GM12878 (cell line): ENCODE measurements at regions not wholly inside any gene's neighbourhood (a gene's known extent, or its start where the extent isn't known, plus 50 kb on each side); places are given as distances from the start of the nearest gene placed in this dataset.

Experiments used
- ATAC-seq: fragments of 200-7000 bp; cut with Tn5 transposase; 3 replicates; pipeline ENCODE4 v1.9.1; 2020; ENCODE audit warnings: mild to moderate bottlenecking, moderate library complexity
- BruUV-seq: library from RNA; stranded (reverse); fragments of 400-500 nt; replicated peaks from 2 replicates; lab custom pipeline; 2021; lab: Mats Ljungman, UMichigan
- CTCF ChIA-PET: fragments of 300-600 bp; sonication (Branson Sonifier 250); formaldehyde crosslinking; extraction: SDS; loops from one replicate; lab custom pipeline; 2021; ENCODE audit warnings: inconsistent platforms; lab: Yijun Ruan, JAX
- POLR2A ChIA-PET: fragments of 350-600 bp; formaldehyde crosslinking; extraction: SDS; loops from one replicate; lab custom pipeline; 2021; ENCODE audit warnings: inconsistent platforms; lab: Charles Lee
- RAD21 ChIA-PET: fragments of 300-600 bp; sonication (Branson Sonifier 250); formaldehyde crosslinking; loops from one replicate; lab custom pipeline; 2023; ENCODE audit warnings: antibody characterized with exemption; ENCODE audit not compliant: unreplicated experiment; lab: Charles Lee
- SMC1A ChIA-PET: fragments of 300-600 bp; sonication (Branson Sonifier 250); formaldehyde crosslinking; loops from one replicate; lab custom pipeline; 2023; ENCODE audit not compliant: unreplicated experiment, uncharacterized antibody; lab: Charles Lee
- DNase-seq: peaks from one replicate; pipeline ENCODE4 v3.0.0-alpha.2; 2011; ENCODE audit warnings: low read depth, low spot score
- FAIRE-seq: peaks from 3 replicates; lab custom pipeline; 2011; peaks lifted over from hg19 to GRCh38; lab: Jason Lieb, UNC
- H2AFZ ChIP-seq: 2 replicates; pipeline ENCODE4 v1.6.0; 2011; ENCODE audit warnings: low read depth, low read length, control low read depth; ENCODE audit not compliant: control insufficient read depth
- H3K27ac ChIP-seq: 2 replicates; pipeline ENCODE4 v1.5.1; 2011; ENCODE audit warnings: control low read depth; ENCODE audit not compliant: control insufficient read depth, insufficient read depth
- H3K27me3 ChIP-seq, 2 experiments: replicated peaks in 1 of 2; 2 replicates each; pipeline versions ENCODE4 v1.6.0 to v1.6.1; 2011; ENCODE audit warnings: low read length in 1 of 2; ENCODE audit not compliant: control insufficient read depth in 2 of 2, insufficient read depth in 2 of 2
- H3K36me3 ChIP-seq, 2 experiments: 2 replicates each; pipeline ENCODE4 v1.5.1; 2011; ENCODE audit warnings: low read length in 1 of 2; ENCODE audit not compliant: control insufficient read depth in 2 of 2, insufficient read depth in 2 of 2
- H3K4me1 ChIP-seq: 2 replicates; pipeline ENCODE4 v1.6.1; 2011; ENCODE audit warnings: mild to moderate bottlenecking, low read length, moderate library complexity, mixed read lengths; ENCODE audit not compliant: control insufficient read depth, insufficient read depth
- H3K4me2 ChIP-seq: 2 replicates; pipeline ENCODE4 v1.6.0; 2011; ENCODE audit warnings: control low read depth; ENCODE audit not compliant: control insufficient read depth, insufficient read depth
- H3K4me3 ChIP-seq: fragments of 200-600 bp; sonication (generic); 2 replicates; pipeline ENCODE4 v1.5.1; 2016
- H3K79me2 ChIP-seq: 2 replicates; pipeline ENCODE4 v1.6.0; 2011; ENCODE audit warnings: low read length; ENCODE audit not compliant: control insufficient read depth, insufficient read depth
- H3K9ac ChIP-seq: 2 replicates; pipeline ENCODE4 v1.8.0; 2011; ENCODE audit warnings: low read length, control low read depth, mixed read lengths; ENCODE audit not compliant: control insufficient read depth, insufficient read depth
- H3K9me3 ChIP-seq: replicated peaks from 3 replicates; pipeline ENCODE4 v1.5.1; 2011; ENCODE audit warnings: mild to moderate bottlenecking, low read length; ENCODE audit not compliant: control insufficient read depth, insufficient read depth
- H4K20me1 ChIP-seq: 2 replicates; pipeline ENCODE4 v1.6.0; 2011; ENCODE audit not compliant: control insufficient read depth, insufficient read depth
- ESRRA ChIP-seq: IDR thresholded peaks from 2 replicates; pipeline ENCODE4 v1.6.1; 2012; ENCODE audit warnings: mild to moderate bottlenecking, low read length, improper control_type of control experiment
- HDGF ChIP-seq: fragments of 450-650 bp; IDR thresholded peaks from 2 replicates; pipeline ENCODE4 v1.6.1; 2016; ENCODE audit warnings: antibody characterized with exemption
- MAX ChIP-seq: IDR thresholded peaks from 2 replicates; pipeline ENCODE4 v1.6.1; 2012; ENCODE audit warnings: low read depth, low read length, improper control_type of control experiment
- MYC ChIP-seq: IDR thresholded peaks from 2 replicates; pipeline ENCODE4 v1.6.1; 2011; ENCODE audit warnings: mild to moderate bottlenecking, low read length, moderate library complexity, inconsistent platforms; ENCODE audit not compliant: insufficient read depth, insufficient replicate concordance, insufficient read length, severe bottlenecking
- NBN ChIP-seq: fragments of 450-650 bp; IDR thresholded peaks from 2 replicates; pipeline ENCODE4 v1.6.1; 2016
- NFYB ChIP-seq: IDR thresholded peaks from 2 replicates; pipeline ENCODE4 v1.6.1; 2011; ENCODE audit warnings: low read depth, mild to moderate bottlenecking, low read length, improper control_type of control experiment, moderate library complexity; ENCODE audit not compliant: insufficient read depth
- POLR2A ChIP-seq: IDR thresholded peaks from 2 replicates; pipeline ENCODE4 v1.6.1; 2011; ENCODE audit warnings: low read depth, mild to moderate bottlenecking, low read length
- POU2F2 ChIP-seq: IDR thresholded peaks from 3 replicates; pipeline ENCODE4 v1.6.1; 2011; ENCODE audit warnings: low read depth, mild to moderate bottlenecking, low read length, borderline replicate concordance
- RAD21 ChIP-seq: IDR thresholded peaks from 2 replicates; pipeline ENCODE4 v1.6.1; 2011; ENCODE audit warnings: mild to moderate bottlenecking, low read depth, low read length, moderate library complexity; ENCODE audit not compliant: insufficient read depth
- WGBS: methylation state at CpG from one replicate; pipeline ENCODE4 v1.1.6; 2016; ENCODE audit warnings: low lambda C conversion rate; ENCODE audit not compliant: insufficient replicate concordance, insufficient coverage; ENCODE audit errors: missing lambda C conversion rate; 5-methylcytosine and 5-hydroxymethylcytosine counted together
- in situ Hi-C: fragments of 300-500 bp; cut with MboI; formaldehyde crosslinking; loops from 9 replicates; pipeline ENCODE4 v1.14.3; 2018; ENCODE audit warnings: mixed read lengths
- intact Hi-C: fragments of 100-400 bp; cut with micrococcal nuclease; formaldehyde crosslinking; loops from one replicate; pipeline ENCODE4 v1.14.2; 2022; ENCODE audit not compliant: unreplicated experiment
- TF ChIP-seq, protein P1 (sequence below): IDR thresholded peaks from 2 replicates; pipeline ENCODE4 v1.6.1; 2011; ENCODE audit warnings: borderline replicate concordance, low read depth, mild to moderate bottlenecking, moderate library complexity, mixed read lengths, low read length; ENCODE audit not compliant: insufficient read depth; ENCODE audit errors: extremely low read length
- TF ChIP-seq, protein P2 (sequence below): fragments of 450-650 bp; IDR thresholded peaks from 2 replicates; pipeline ENCODE4 v1.6.1; 2017; ENCODE audit warnings: low read depth, mild to moderate bottlenecking, moderate library complexity

DNA sequence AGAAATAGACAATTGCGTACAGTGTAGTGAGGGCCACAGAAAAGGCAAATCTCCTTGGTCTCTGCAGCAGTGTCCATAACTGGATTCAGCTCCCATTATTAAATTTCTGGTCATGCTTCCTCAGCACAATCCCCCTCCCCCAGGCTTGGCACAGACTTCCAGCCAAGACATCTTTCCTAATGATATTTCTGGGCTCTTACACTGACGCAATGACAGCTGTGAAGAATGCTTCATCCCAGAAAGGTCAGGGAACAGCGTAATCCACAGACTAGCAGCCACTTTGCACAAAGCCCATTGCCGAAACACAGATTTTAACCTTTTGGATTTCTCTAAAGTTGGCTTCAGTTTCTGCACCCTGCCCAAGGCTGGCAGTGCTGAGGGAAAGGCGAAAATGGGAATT is 597.6 kb upstream of the CPEB2 start:
- RAD21 ChIA-PET = no interaction called here
- Histone ChIP-seq H3K4me3 (no peak overlapping the region), H3K4me2 (no peak overlapping the region), H3K4me1 (no peaks in the 10 kb centered on the region), H3K27me3 (no peaks in the 10 kb centered on the region), H3K79me2 (no peaks in the 10 kb centered on the region), H3K27ac (no peak overlapping the region)
- FAIRE-seq = no peak
- CTCF ChIA-PET = no interaction called here
- in situ Hi-C loops = no loop called here
- no peak for ATAC-seq
- SMC1A ChIA-PET = no interaction called here
- TF ChIP-seq NFYB (no peak), POU2F2 (no peak), NBN (no peak), MAX (no peak), MYC (no peak), POLR2A (no peak), ESRRA (no peak), HDGF (no peak), RAD21 (no peak)
- TF ChIP-seq, protein P1, sequence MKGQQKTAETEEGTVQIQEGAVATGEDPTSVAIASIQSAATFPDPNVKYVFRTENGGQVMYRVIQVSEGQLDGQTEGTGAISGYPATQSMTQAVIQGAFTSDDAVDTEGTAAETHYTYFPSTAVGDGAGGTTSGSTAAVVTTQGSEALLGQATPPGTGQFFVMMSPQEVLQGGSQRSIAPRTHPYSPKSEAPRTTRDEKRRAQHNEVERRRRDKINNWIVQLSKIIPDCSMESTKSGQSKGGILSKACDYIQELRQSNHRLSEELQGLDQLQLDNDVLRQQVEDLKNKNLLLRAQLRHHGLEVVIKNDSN = no peak
- TF ChIP-seq, protein P2, sequence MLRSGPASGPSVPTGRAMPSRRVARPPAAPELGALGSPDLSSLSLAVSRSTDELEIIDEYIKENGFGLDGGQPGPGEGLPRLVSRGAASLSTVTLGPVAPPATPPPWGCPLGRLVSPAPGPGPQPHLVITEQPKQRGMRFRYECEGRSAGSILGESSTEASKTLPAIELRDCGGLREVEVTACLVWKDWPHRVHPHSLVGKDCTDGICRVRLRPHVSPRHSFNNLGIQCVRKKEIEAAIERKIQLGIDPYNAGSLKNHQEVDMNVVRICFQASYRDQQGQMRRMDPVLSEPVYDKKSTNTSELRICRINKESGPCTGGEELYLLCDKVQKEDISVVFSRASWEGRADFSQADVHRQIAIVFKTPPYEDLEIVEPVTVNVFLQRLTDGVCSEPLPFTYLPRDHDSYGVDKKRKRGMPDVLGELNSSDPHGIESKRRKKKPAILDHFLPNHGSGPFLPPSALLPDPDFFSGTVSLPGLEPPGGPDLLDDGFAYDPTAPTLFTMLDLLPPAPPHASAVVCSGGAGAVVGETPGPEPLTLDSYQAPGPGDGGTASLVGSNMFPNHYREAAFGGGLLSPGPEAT = no peak
- TF ChIP-seq, all 136 proteins: peak for 0
- H4K20me1 ChIP-seq = no peaks in the 10 kb centered on the region
- no peak for DNase-seq
- H2AFZ ChIP-seq = no peak overlapping the region
- BruUV-seq = no TSS peak
- 33% methylated on average over 5 of the region's 5 CpGs for WGBS
- no peaks in the 10 kb centered on the region; the same call in 2 of the 3 replicates for H3K9me3 ChIP-seq
- intact Hi-C loops = no loop called here
- H3K36me3 ChIP-seq = no peaks in the 10 kb centered on the region
- POLR2A ChIA-PET = no interaction called here
- H3K9ac ChIP-seq = no peak overlapping the region
